ENCODE measurements at regions not wholly inside any gene's neighbourhood (a gene's known extent, or its start where the extent isn't known, plus 50 kb on each side); places are given as distances from the start of the nearest gene placed in this dataset.

DNA sequence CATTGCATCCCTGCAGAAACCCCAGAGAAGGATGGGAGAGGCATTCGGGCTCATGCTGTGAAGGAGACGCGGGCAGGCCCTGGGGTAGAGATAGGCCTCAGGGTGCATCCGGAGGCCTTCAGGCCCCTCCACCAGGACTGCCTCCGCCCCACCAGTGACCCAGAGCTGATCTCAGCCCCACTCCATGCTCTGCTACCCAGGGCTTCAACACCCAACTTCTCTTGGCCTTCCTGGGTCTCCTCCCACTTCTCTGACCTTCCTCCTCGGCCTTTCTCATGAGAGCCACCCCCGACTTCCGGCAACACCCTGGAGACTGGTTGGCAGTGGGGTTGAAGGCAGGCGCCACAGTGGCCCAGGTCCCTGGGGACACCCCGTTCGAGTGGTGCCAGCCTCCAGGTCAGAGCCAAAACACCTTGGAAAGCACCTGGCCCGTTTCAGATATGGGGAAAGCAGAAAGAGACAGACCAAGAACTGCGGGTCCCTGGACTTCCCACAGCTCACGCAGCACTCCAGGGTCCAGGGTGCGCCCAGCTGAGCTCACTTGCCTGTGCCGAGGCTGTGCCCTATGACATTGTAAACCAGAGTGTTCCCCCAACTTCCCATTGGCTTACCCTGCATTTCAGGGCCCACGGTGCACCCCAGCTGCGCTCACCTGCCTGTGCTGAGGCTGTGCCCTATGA is 65.1 kb upstream of the OLFM1 start:
- peaks cover 30% of the 10 kb centered on the region for H3K27me3 Mint-ChIP-seq (ENCODE audit: low read depth, poor library complexity)
- no peak overlapping the region for H3K4me3 Mint-ChIP-seq
- H3K4me1 Mint-ChIP-seq, result peaks cover 8% of the 10 kb centered on the region
- H3K36me3 Mint-ChIP-seq (ENCODE audit: low read depth), result peaks cover 4% of the 10 kb centered on the region
- no peak for DNase-seq
- no peak overlapping the region for H3K27ac Mint-ChIP-seq
- peaks cover 30% of the 10 kb centered on the region for H3K9me3 Mint-ChIP-seq
- TF ChIP-seq, protein P1, sequence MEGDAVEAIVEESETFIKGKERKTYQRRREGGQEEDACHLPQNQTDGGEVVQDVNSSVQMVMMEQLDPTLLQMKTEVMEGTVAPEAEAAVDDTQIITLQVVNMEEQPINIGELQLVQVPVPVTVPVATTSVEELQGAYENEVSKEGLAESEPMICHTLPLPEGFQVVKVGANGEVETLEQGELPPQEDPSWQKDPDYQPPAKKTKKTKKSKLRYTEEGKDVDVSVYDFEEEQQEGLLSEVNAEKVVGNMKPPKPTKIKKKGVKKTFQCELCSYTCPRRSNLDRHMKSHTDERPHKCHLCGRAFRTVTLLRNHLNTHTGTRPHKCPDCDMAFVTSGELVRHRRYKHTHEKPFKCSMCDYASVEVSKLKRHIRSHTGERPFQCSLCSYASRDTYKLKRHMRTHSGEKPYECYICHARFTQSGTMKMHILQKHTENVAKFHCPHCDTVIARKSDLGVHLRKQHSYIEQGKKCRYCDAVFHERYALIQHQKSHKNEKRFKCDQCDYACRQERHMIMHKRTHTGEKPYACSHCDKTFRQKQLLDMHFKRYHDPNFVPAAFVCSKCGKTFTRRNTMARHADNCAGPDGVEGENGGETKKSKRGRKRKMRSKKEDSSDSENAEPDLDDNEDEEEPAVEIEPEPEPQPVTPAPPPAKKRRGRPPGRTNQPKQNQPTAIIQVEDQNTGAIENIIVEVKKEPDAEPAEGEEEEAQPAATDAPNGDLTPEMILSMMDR (IDR thresholded peaks at IDR 0.05), result no peak

DNA sequence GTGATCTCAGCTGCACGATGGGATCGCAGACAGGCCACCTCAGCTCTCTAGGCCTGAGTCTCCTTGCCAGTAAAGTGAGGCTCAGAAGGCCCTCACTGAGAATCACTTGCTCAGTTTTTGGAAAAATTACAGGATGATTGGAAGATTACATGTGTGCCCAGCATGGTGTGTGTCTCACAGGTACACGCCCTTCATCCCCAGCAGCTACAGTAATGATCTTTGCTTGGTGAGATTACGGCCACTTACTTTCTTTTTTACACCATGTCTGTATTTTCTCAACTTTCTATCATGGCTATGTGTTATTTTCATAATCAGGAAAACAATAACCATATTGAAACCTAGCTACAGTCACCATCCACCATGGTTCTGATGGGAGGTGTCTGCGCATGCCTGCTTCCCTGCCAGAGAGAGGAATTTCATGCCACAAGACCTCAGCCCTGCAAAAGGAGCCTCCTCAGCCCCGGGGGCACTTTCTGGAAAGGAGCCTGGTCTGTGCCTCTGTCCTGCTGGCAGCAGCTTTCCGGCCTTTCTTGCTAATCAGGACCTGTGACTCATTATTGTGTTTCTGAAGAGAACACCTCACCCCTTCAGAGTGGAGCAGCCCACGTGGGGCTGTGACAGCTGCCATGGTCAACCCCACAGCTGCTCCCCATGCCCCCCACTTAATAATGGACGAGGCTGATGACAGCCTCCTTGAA is 64.2 kb upstream of the OLFM1 start:
- no peak for DNase-seq
- H3K4me1 Mint-ChIP-seq, result peaks cover 8% of the 10 kb centered on the region

DNA sequence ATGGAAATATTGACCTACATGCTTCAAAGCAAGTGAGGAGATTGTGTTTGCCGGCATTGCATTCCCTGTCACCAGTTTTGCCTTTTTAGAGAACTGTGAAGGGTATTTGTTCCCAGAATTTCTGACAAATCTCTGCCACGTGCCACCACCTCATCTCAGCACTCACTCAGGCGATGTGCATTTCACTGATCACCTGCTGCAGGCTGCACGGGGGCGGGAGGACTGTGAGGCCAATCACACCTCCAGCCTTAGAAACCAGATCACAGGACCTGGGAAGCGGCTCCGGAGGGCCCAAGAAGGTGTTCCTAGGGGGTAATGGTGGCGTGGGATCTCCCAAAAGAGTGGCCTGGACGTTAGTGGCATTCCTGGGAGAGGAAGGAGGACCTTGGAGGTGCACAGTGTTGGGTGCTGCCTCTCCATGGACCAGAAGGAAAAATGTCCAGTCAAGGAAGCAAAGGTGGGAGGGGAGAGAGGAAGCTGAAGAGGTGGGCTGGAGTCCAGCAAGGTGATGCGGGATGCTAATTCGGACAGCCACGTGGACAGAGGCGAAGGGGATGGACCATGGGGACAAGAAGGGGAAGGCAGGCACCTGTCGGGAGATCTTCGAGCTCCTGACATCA is 63.6 kb upstream of the OLFM1 start:
- TF ChIP-seq, protein P1 (IDR thresholded peaks at IDR 0.05), result no peak
- H3K27ac Mint-ChIP-seq, result no peak overlapping the region
- peaks cover 4% of the 10 kb centered on the region for H3K36me3 Mint-ChIP-seq (ENCODE audit: low read depth)
- peaks cover 26% of the 10 kb centered on the region for H3K27me3 Mint-ChIP-seq (ENCODE audit: low read depth, poor library complexity)
- DNase-seq, result no peak
- no peak overlapping the region for H3K4me3 Mint-ChIP-seq
- H3K4me1 Mint-ChIP-seq, result peaks cover 10% of the 10 kb centered on the region
- peaks cover 30% of the 10 kb centered on the region for H3K9me3 Mint-ChIP-seq

More for the DNA sequence above, 64.2 kb upstream of the OLFM1 start:
- Mint-ChIP-seq H3K27ac (no peak overlapping the region), H3K4me3 (no peak overlapping the region), H3K27me3 (ENCODE audit: low read depth, poor library complexity) (peaks cover 27% of the 10 kb centered on the region), H3K9me3 (peaks cover 30% of the 10 kb centered on the region), H3K36me3 (ENCODE audit: low read depth) (peaks cover 4% of the 10 kb centered on the region)
- TF ChIP-seq, protein P1 (IDR thresholded peaks at IDR 0.05), result no peak

DNA sequence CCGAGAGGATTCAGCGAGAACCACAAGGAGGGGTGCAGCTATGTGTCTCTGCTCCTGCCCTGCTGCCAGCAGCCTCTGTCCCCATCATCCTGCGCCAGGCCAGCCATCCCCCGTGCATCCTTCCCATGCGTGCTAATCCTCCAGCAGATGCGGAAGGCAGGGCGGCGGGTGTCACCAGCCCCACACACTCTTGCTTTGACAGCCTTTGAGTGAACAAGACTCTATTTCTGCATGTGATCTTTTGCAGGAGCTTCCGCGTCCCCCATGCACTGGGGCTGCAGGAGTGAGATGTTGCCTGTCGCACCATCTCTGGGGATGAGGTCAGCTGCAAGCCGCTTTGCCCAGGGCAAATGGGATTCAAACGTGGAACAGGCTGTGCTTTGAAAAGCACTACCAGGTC is 58.0 kb upstream of the OLFM1 start:
- peaks cover 15% of the 10 kb centered on the region for H3K4me1 Mint-ChIP-seq
- no peak overlapping the region for H3K4me3 Mint-ChIP-seq
- peaks cover 18% of the 10 kb centered on the region for H3K27me3 Mint-ChIP-seq (ENCODE audit: low read depth, poor library complexity)
- no peak for DNase-seq
- H3K9me3 Mint-ChIP-seq, result peaks cover 19% of the 10 kb centered on the region
- TF ChIP-seq, protein P1 (IDR thresholded peaks at IDR 0.05), result no peak
- H3K27ac Mint-ChIP-seq, result no peak overlapping the region
- H3K36me3 Mint-ChIP-seq (ENCODE audit: low read depth), result no peaks in the 10 kb centered on the region

DNA sequence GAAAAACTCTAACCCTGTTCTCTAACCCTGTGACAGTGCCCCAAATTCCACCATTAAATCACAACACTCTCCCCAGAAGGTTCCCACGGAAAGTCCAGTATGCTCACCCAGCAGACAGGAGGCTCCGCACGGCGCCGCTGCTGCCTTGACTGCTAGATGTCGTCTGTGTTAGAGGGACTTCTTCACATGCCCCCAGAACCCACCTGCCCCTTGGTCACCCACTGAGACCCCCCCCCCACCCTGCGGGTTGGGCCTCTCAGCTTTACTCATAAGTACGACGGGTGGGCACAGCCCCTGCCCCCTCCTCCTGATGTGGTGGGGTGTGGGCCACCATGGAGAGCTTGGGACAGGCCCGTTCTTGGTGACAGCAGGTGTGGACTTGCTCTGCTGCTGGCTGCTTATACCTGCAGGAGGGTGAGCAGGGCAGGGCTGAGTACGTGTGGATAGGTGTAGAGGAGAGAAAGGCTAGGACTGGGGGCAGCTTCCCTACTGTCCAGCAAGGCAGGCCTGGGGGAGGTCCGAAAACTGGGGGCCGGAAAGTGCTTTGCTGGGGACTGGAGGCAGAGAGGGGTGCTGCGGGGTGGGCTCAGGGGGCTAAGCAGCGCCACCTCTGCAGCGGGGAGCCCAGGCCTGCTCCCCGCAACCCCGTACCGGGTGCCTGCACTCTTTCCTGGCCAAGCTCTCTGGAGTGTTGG is 57.5 kb upstream of the OLFM1 start:
- peaks cover 15% of the 10 kb centered on the region for H3K4me1 Mint-ChIP-seq
- peaks cover 17% of the 10 kb centered on the region for H3K27me3 Mint-ChIP-seq (ENCODE audit: low read depth, poor library complexity)
- H3K36me3 Mint-ChIP-seq (ENCODE audit: low read depth), result no peaks in the 10 kb centered on the region
- TF ChIP-seq, protein P1 (IDR thresholded peaks at IDR 0.05), result no peak
- H3K27ac Mint-ChIP-seq, result peak overlapping the region; percentile 61
- peaks cover 14% of the 10 kb centered on the region for H3K9me3 Mint-ChIP-seq
- DNase-seq, result no peak
- no peak overlapping the region for H3K4me3 Mint-ChIP-seq
